ENCODE measurements at regions not wholly inside any gene's neighbourhood (a gene's known extent, or its start where the extent isn't known, plus 50 kb on each side); places are given as distances from the start of the nearest gene placed in this dataset.

DNA sequence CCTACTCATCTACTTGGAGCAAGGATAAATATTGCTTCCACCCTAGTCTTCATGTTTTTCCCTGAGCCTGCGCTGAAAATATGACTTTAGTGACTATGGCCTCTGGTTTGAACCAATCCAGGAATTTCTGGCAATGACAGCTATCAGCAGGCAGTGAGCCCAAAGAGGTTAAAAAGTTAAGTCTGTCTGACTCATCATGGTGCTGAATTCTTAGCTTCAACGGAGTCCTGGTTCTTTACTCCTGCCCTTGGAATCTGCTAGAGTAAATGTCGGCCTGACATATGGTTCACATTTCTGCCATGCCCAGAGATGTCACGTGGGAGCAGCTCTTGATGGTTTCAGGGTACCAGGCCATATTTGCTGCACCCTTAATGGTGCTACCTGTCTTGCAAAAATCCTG is 351.6 kb upstream of the PLXNA2 start:
- no peak for DNase-seq

DNA sequence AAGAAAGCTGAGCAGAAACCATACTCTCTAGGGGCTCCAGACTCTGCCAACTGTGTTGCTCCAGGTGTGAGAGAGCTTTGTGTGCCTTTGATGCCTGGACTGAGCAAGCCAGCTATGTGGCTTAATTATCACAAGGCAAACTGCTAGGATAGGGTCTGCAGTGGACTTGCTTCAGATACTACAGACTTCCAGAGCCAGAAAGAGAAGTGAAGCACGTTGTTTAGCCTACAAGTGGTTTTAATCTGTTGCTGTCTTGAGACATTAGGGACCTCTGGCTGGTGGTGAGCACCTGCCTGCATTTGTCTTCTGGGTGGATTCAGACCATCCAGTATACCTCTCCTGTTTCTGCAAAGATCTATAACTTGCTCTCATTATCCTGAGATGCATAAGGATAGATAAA is 353.4 kb upstream of the PLXNA2 start:
- no peak for DNase-seq

DNA sequence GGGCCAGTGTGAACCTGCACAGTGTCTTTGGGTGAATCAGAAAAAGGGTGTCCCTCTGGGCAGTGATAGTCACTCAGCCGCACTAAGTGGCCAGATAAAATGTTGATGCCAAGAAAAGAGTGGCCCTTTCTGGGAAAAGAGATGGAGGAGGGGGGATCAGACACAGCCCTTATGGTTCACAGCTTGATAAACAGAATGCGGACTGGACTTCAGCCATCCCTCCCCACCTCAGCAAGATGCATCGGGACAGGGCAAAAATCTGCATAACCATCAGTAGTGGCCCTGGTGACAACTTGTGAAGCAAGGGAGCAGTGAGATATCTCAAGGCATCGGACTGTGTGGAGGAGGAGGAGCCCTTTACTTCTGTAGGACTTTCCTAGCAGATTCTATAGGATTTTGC is 353.8 kb upstream of the PLXNA2 start:
- DNase-seq, result no peak

DNA sequence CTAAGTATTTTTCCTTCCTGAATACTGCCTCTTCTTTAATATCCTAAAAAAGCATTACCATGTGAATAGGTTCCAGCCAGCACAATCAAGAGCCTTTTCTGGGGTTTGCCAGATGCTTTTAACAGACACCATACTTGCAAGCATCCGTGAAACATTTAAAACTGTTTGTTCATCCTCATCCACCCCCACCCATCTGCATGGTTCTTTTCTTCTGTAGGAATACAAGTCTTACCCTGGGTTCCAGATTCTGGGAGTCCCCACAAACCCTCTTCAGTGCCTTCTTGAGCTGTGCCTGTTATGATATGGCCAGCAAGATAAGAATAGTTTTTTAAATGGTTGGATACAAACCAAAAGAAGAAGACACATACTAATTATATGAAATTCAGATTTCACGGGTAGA is 354.9 kb upstream of the PLXNA2 start:
- no peak for DNase-seq

DNA sequence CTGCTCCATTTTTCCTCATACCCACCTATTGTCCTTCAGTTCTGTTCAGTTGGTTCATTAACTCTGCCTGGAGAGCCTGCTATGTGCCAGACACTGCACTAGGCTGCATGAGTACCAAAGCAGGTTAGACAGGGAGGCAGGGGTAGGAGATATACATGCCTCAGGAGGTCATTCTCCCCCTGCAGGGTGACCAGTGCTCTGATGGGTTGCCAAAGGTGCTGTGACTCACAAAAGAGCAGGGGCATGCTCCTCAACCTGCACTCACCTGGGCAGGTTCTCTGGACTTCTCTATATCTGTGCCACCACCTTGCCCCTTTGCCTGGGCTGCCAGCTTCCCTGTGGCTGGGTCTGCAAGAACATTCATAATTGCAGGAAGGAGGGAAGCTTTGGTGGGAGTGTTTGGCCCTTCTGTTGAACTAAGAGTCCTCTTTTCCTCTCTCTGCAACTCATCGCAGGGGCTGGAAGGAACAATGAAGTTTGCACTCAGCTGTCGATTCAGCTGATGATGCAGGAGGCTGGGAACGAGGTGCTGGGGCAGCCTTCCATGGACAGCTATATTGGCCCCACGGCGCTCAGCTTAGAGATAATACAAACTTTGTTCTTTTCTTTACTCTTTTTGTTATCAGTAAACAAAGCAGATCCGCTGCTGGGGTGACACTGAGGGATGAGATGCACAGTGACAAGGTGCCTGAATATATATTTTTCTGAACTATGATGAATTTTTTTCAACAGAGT is 356.4 kb upstream of the PLXNA2 start:
- no peak for DNase-seq

DNA sequence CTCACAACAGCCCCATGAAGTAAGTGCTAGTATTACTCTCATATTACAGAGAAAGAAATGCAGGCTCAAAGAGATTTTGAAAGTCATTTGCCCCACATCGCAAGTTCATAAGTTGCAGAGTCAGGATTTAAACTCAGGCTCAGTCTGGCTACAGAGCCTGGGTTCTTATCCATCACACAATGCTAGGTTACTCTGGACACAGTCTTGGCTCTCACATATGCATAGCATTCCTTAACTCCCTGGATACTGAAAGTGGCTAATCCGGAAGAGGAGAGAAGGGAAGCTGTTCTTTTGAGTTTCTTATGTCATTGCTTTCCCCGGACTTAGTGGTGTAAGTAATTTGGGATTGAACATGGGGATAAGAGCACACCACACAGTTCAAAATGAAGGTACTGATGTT is 357.4 kb upstream of the PLXNA2 start:
- peak; percentile 16 for DNase-seq

DNA sequence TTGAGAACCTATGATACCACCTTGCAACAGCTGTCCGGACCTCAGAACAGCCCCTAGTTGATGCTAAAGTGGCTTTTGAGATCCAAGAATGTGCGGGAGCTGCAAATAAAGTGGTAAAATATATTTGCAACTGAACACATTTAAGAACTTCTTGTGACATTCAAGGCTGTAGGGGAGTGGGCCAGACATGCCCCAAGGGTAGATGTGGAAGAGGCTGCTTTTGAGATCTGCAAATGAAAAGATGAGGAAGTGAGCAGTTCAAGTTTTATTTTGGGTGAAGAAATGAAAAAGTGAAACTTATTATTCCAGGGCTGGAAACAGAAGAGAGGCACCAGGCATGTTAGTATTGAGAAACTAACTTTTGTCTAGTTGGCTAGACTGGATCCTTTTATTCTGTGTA is 359.5 kb upstream of the PLXNA2 start:
- no peak for DNase-seq

DNA sequence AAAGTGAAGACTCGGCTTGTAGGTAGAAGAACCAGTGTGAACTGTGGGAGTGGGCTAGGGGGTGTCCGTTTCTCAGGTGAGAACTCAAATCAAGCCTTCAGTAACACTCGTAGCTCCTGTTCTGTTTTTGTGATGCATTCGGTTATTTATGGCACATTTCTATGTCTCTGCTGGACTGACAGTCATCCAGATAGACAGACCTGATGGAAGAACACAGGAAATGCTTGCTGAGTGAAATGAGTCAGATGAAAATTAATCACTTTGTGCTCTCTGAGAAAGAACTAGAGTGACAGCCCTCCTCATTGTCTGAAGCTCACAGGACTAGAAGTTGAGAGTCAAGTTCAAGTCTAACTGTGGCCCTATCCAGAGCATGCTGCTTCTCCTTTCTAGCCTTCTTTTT is 360.1 kb upstream of the PLXNA2 start:
- no peak for DNase-seq

DNA sequence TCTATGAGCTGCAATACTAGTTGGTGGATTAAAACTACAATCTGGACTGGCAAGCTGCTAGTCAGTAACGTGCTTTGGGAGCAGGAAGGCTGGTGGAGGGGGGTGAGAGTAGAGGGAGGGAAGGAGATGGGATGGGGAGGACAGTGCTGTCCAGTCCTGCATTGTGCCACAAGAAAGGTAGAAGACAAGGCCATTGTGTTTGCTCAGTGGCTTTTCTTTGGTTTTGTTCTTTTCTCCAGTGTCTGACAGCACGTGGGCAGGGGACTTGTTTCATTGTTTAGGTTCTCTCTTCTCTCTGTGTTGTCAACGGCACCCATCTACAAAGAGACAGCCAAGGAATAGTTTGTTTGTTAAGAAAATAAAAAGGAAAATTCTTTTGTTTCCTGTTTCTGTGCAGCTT is 362.8 kb upstream of the PLXNA2 start:
- no peak for DNase-seq

DNA sequence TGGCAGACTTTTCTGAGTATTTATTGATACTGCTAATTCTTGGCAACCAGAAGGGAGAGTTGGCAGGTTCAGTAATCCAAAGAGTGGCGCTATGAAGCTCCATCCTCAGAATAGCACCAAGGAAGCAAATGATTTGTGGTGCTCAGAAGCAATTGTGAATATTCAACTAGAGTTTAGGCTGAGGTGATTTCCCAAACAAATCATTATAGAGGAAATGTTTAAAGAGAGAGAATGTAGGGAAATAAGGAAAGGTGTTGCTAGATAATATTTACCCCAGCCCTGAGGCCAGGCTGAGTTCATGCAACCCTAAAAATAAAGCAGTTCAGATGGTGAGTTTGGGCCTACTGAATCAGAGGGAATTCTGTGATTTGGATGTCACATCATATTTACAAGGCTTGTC is 363.4 kb upstream of the PLXNA2 start:
- no peak for DNase-seq

DNA sequence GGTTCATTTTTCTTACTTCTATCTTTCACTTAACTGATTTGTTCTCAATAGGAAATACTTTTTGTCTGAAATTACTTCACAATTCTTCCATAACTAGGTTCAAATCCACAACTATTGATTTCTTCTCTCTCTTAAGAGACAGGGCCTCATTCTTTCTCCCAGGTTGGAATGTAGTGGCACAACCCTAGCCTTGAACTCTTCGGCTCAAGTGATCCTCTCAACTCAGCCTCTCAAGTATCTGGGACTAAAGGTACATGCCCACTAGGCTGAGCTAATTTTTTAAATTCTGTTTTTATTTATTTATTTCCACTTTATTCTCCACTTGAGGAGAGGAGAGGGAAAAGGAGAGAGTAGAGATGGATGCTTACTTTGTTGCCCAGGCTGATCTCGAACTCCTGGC is 370.4 kb upstream of the PLXNA2 start:
- no peak for DNase-seq

DNA sequence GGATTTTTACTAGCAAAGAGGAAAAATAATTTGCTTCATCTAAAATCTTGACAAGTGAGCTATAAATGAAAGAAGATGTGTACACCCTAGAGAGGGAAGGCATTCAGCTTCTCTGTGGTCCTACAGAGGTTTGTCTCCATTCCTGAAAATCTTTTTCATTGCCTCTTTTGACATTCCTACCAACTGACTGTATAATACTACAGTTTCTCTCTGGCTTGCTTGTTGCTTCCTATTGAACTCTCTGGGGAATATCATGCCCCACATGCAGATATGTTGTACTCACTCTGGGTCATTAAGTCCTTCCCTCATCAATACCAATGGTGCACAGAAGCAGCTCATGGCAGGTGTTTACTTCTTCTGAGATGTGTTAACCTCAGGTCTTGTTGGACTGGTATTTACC is 371.2 kb upstream of the PLXNA2 start:
- no peak for DNase-seq

DNA sequence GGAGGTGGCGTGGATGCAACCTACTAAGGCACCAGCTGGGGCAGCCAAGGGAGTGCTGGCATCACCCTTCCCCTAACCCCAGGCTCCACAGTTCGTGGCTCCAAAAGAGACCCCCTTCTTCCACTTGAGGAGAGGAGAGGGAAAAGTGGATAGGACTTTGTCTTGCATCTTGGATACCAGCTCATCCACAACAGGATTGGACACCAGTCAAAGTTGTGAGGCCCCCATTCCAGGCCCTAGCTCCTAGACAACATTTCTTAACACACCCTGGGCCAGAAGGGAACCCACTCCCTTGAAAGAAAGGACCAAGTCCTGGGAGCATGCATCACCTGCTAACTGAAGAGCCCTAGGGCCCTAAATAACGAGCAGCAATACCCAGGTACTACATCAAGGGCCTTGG is 372.6 kb upstream of the PLXNA2 start:
- no peak for DNase-seq

DNA sequence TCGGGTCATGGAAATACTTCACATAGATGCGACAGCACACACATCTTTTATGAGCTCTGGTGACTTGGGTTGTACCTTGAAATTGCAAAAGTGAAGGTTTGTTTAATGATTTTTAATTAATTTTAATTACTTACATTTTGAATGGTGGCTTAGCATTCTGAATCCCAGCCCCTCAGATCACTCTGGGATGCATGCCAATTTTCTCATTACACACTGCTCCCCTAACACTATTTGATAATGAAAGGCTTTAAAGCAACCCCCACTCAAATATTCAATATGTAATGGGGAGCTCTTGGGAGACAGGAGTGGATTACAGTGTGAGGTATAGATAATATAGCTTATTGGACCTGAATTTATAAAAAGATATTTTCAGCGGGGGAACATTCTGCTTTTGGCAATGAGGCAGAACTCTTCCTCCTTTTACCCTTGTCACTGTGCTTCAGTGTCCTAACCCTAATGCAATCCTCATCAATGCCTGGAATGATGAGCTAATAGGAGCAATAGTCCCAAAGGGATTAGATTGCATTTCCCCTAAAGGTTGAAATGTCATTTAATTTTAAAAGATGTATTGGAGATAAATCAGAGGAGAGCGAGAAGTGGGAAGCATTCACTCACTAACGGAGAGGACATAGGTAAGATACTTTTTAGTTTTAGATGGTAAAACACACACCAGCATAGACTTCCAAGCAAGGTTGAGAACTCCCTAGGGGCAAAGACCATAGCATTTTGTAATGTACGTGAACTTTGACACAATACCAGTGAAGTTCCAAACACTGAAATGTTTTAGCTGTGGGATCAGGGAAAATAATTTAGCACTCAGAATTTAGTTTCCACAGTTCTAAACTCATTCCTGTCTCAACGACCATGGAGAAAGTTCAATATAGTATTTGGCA is 384.1 kb upstream of the PLXNA2 start:
- DNase-seq, result no peak

DNA sequence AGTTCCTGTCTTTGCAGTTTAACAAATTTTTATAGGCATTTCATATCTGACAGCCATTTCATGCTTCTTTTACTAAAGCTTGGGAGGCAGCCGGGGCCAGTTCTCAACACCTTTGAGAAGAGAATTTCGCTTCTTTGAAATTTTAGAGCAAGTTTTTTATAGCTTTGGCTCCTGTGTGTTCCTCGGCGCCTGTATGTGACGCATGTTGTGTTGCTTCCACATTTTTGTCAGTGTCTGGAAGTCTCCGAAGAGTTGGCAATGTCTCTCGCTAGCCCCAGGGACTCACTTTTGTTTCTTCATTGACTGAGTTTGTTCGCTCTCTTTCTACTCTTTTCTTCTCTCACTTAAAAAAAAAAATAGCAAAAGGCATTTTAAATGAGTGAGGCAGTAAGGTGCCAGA is 386.9 kb upstream of the PLXNA2 start:
- no peak for DNase-seq

DNA sequence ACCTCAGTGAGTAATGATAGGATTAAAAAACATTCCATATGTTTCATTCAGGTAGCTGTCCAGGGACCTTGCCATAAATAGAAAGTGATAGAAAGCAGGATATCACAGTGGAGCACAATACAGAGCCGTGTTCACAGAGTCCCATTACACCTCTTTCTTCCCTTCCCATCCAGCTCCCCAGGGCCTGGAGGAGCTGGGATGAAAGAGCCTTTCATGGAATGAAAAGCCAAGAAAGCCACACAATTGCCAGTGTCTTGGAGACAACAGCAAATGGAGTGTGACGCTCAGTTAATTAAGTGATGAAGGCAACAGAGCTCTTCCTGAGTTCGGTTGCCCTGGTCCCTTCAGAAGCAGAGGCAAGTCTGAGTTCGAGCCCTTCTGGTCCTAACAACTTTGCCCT is 387.3 kb upstream of the PLXNA2 start:
- DNase-seq, result no peak

DNA sequence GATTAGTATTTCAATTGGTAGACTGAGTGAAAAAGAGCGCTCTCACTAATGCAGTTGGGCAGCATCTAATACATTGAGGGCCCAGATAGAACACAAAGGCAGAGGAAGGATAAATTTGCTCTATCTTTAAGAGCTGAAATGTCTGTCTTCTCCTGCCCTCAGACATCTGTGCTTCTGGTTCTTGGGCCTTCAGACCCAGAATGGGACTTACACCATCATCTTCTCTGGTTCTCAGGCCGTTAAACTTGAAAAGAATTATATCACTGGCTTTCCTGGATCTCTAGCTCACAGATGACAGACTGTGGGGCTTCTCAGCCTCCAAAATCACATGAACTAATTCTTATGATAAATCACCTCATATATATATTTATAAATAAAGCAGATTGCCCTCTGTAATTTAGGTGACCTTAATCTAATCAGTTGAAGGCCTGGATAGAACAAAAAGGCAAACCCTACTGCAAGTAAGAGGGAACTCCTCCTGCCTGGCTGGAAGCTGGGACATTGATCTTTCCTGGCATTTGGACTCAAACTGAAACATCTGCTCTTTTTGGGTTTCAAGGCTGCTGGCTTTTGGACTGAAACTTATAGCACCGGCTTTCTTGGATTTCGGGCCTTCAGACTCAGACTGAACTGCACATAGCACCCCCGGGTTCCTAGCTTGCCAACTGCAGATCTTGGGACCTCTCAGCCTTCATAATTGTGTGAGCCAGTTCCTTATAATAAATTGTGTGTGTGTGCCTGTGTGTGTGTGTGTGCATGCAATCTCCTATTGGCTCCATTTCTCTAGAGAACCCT is 390.4 kb upstream of the PLXNA2 start:
- DNase-seq, result no peak

DNA sequence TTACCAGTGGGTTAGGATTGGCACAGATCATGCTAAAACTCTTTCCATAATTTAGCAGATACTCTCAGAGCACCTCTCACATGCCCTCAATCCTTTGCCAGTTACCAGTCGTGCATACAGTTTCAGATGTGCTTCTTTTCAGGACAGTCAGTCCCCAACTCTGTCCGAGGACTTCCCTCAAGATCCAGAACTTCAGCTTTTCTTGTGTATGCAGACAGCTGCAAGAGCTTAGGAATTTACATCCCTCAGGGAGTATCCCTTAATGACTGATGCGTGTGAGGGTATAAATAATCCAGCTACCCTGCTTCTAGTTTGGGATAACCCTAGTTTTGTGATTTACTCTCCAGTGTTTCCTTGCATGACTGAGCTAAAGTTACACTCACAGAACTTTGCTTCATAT is 393.0 kb upstream of the PLXNA2 start:
- DNase-seq, result no peak

DNA sequence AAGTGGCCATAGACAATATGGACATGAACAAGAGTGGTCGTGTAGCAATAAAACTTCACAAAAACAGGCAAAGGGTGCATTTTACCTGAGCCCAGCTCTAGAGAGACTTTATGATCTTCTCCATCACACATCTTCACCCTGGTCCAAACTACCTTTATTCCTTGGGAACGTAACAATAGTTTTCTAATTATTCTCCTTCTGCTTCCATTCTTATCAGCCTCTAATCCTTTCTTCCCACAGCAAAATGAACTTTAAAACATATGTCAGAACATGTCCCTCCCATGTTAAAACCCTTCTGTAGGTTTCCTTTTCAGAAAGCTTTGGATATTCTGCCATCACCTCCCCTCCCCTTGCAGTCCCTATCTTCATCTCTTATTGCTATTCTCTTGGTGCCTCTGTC is 395.2 kb upstream of the PLXNA2 start:
- DNase-seq, result no peak

DNA sequence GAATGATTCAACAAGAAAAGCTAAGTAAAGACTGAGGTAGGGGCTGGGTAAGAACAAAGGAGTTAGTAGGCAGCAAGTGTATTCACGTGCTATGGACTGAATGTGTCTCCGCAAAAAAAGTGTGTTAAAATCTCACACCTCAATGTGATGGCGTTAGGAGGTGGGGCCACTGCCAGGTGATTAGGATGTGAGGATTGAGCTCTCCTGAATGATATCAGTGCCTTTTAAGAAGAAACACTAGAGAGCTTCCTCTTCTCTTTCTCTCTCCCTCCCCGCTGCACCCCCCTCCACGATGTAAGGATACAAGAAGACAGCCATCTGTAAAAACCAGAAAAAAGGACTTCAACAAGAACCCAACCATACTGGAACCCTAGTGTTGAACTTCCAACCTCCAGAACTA is 396.1 kb upstream of the PLXNA2 start:
- DNase-seq, result no peak

DNA sequence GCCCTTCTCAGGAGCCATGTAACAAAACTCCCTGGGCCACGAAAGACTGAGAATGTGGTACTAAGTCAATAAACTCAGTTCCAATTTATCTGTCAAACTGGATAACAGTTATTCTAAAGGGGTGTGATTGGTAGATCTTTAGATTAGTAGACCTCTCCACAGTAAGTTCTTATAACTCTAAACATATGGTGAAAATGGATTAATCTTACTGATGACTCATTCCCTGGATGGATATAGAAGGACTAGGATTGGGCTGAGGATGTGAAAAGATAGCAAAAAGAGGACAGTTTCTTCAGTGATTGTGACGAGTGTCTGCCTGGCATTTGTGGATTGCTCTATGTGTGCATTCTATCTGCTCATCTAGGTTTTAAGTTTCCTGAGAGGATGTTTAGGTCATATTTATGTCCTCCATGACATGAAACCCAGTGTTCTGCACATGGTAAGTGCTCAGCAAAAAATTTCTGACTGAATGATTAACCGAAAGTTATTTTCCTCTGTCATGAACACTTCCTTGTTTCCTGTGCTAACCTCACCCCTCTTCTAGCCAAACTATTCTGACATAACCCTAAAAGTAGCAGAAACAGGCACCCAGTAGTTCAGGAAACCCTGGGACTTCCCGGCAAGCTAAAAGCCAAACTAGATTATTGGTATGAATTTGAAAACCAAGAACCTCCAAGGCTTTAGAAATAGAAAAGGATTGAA is 397.5 kb upstream of the PLXNA2 start:
- DNase-seq, result no peak

DNA sequence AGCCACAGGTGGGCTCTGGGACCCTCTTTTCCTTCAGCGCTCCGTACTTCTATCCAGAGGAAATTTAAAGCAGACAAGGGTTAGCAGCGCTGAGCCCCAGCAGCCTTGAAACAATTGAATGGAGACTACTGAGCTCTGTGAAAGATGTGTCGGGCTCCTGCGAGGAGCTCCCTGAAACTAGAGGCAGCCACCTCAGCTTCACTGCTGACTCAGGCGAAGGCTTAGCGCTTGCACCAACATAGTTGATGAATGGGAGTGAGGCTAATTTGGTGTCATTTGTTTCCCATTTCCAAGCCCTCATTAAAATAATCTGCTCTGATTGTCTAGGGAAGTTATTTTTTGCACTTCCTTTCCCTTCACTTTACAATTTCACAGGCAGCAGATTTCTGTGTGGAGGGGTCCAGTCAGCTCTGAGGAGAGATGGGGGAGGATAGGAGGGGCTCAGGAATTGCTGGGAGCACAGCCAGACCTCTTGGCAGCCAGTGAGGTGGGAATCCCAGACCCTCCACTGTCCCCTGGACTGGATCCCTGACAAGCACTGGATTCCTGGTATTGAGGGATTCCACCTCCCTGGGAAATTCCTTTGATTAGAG is 398.9 kb upstream of the PLXNA2 start:
- DNase-seq, result no peak
